ENCODE measurements at regions not wholly inside any gene's neighbourhood (a gene's known extent, or its start where the extent isn't known, plus 50 kb on each side); places are given as distances from the start of the nearest gene placed in this dataset.

- H3K4me2 ChIP-seq (ENCODE audit: low read length): no peak overlapping the region
- Mint-ChIP-seq H3K36me3 (ENCODE audit: low read depth, unreplicated experiment) (no peaks in the 10 kb centered on the region), H3K27ac (ENCODE audit: unreplicated experiment) (no peak overlapping the region), H3K9me3 (ENCODE audit: unreplicated experiment) (peaks cover 2% of the 10 kb centered on the region), H3K27me3 (ENCODE audit: low read depth, unreplicated experiment) (no peaks in the 10 kb centered on the region), H3K4me3 (ENCODE audit: unreplicated experiment) (no peak overlapping the region), H3K4me1 (ENCODE audit: low read depth, unreplicated experiment) (no peaks in the 10 kb centered on the region)
- no peak for TF ChIP-seq CTCF (IDR thresholded peaks at IDR 0.05; ENCODE audit: insufficient read depth, low read depth, low read length)
- H3K4me3 ChIP-seq (ENCODE audit: insufficient read depth, low read depth, low read length): no peak overlapping the region
- H3K9me3 ChIP-seq (ENCODE audit: insufficient read depth, low read depth, low read length): no peaks in the 10 kb centered on the region
- peaks cover 7% of the 10 kb centered on the region for H3K27me3 ChIP-seq (ENCODE audit: insufficient read depth, low read length)
- H4K20me1 ChIP-seq (ENCODE audit: insufficient read depth, low read length): no peaks in the 10 kb centered on the region
- DNase-seq (ENCODE audit: low read depth) (no peak), FAIRE-seq (no peak)
- no peak overlapping the region for H2AFZ ChIP-seq (ENCODE audit: low read depth, low read length)
- no peaks in the 10 kb centered on the region for H3K4me1 ChIP-seq (ENCODE audit: insufficient read depth, low read length)
- H3K79me2 ChIP-seq (ENCODE audit: insufficient read depth, low read length): no peaks in the 10 kb centered on the region
- no peak overlapping the region for H3K9ac ChIP-seq (ENCODE audit: low read length)
- H3K36me3 ChIP-seq (ENCODE audit: insufficient read depth, low read length): no peaks in the 10 kb centered on the region
- H3K27ac ChIP-seq (ENCODE audit: low read depth, low read length): no peak overlapping the region
These were observed 215.7 kb downstream of the CSNK2A3 start for GRCh38 chr11:11137339-11137738.

GRCh38 chr11:11135820-11136476, 217.1 kb downstream of the CSNK2A3 start:
- H2AFZ ChIP-seq (ENCODE audit: low read depth, low read length): no peak overlapping the region
- no peaks in the 10 kb centered on the region for H3K4me1 Mint-ChIP-seq (ENCODE audit: low read depth, unreplicated experiment)
- no peaks in the 10 kb centered on the region for H3K36me3 ChIP-seq (ENCODE audit: insufficient read depth, low read length)
- H3K4me3 ChIP-seq (ENCODE audit: insufficient read depth, low read depth, low read length): no peak overlapping the region
- H3K4me1 ChIP-seq (ENCODE audit: insufficient read depth, low read length): no peaks in the 10 kb centered on the region
- H3K36me3 Mint-ChIP-seq (ENCODE audit: low read depth, unreplicated experiment): no peaks in the 10 kb centered on the region
- no peaks in the 10 kb centered on the region for H3K79me2 ChIP-seq (ENCODE audit: insufficient read depth, low read length)
- TF ChIP-seq CTCF (IDR thresholded peaks at IDR 0.05; ENCODE audit: insufficient read depth, low read depth, low read length): no peak
- no peak for TF ChIP-seq EZH2 (IDR thresholded peaks at IDR 0.05; ENCODE audit: insufficient read depth, low read length)
- no peaks in the 10 kb centered on the region for H3K9me3 ChIP-seq (ENCODE audit: insufficient read depth, low read depth, low read length)
- no peak overlapping the region for H3K4me2 ChIP-seq (ENCODE audit: low read length)
- peaks cover 7% of the 10 kb centered on the region for H3K27me3 ChIP-seq (ENCODE audit: insufficient read depth, low read length)
- no peak overlapping the region for H3K9ac ChIP-seq (ENCODE audit: low read length)
- H3K27ac Mint-ChIP-seq (ENCODE audit: unreplicated experiment): no peak overlapping the region
- DNase-seq (ENCODE audit: low read depth) (no peak), FAIRE-seq (no peak)
- H3K4me3 Mint-ChIP-seq (ENCODE audit: unreplicated experiment): no peak overlapping the region
- H3K9me3 Mint-ChIP-seq (ENCODE audit: unreplicated experiment): peaks cover 2% of the 10 kb centered on the region
- H4K20me1 ChIP-seq (ENCODE audit: insufficient read depth, low read length): no peaks in the 10 kb centered on the region
- no peak overlapping the region for H3K27ac ChIP-seq (ENCODE audit: low read depth, low read length)
- no peaks in the 10 kb centered on the region for H3K27me3 Mint-ChIP-seq (ENCODE audit: low read depth, unreplicated experiment)

- no peaks in the 10 kb centered on the region for H3K4me1 Mint-ChIP-seq (ENCODE audit: low read depth, unreplicated experiment)
- H3K4me1 ChIP-seq (ENCODE audit: insufficient read depth, low read length): no peaks in the 10 kb centered on the region
- no peaks in the 10 kb centered on the region for H3K9me3 ChIP-seq (ENCODE audit: insufficient read depth, low read depth, low read length)
- no peak overlapping the region for H3K9ac ChIP-seq (ENCODE audit: low read length)
- no peak overlapping the region for H3K27ac ChIP-seq (ENCODE audit: low read depth, low read length)
- no peak overlapping the region for H2AFZ ChIP-seq (ENCODE audit: low read depth, low read length)
- peaks cover 2% of the 10 kb centered on the region for H3K9me3 Mint-ChIP-seq (ENCODE audit: unreplicated experiment)
- H3K79me2 ChIP-seq (ENCODE audit: insufficient read depth, low read length): no peaks in the 10 kb centered on the region
- peaks cover 2% of the 10 kb centered on the region for H3K27me3 ChIP-seq (ENCODE audit: insufficient read depth, low read length)
- no peaks in the 10 kb centered on the region for H3K36me3 ChIP-seq (ENCODE audit: insufficient read depth, low read length)
- H3K4me2 ChIP-seq (ENCODE audit: low read length): no peak overlapping the region
- no peaks in the 10 kb centered on the region for H3K36me3 Mint-ChIP-seq (ENCODE audit: low read depth, unreplicated experiment)
- DNase-seq (ENCODE audit: low read depth) (no peak), FAIRE-seq (no peak)
- H3K4me3 ChIP-seq (ENCODE audit: insufficient read depth, low read depth, low read length): no peak overlapping the region
- H3K27me3 Mint-ChIP-seq (ENCODE audit: low read depth, unreplicated experiment): no peaks in the 10 kb centered on the region
- H4K20me1 ChIP-seq (ENCODE audit: insufficient read depth, low read length): no peaks in the 10 kb centered on the region
- H3K27ac Mint-ChIP-seq (ENCODE audit: unreplicated experiment): no peak overlapping the region
- H3K4me3 Mint-ChIP-seq (ENCODE audit: unreplicated experiment): no peak overlapping the region
- TF ChIP-seq CTCF (IDR thresholded peaks at IDR 0.05; ENCODE audit: insufficient read depth, low read depth, low read length): no peak
- TF ChIP-seq EZH2 (IDR thresholded peaks at IDR 0.05; ENCODE audit: insufficient read depth, low read length): no peak
These were observed 223.9 kb downstream of the CSNK2A3 start for GRCh38 chr11:11129118-11129517.
